Lower leg skin (tissue), 3 donors: ENCODE measurements at regions not wholly inside any gene's neighbourhood (a gene's known extent, or its start where the extent isn't known, plus 50 kb on each side); places are given as distances from the start of the nearest gene placed in this dataset.

Experiments used
- POLR2A ChIP-seq, 2 donors: fragments of 450-650 bp; IDR thresholded peaks; one replicate each; pipeline ENCODE4 v1.6.1; 2016 to 2017; ENCODE audit warnings: antibody characterized with exemption in 2 of 2, mild to moderate bottlenecking in 1 of 2, moderate library complexity in 1 of 2
- TF ChIP-seq, protein P1 (sequence below), 3 donors: fragments of 450-650 bp; IDR thresholded peaks; one replicate each; pipeline ENCODE4 v1.5.1; 2016; ENCODE audit warnings: antibody characterized with exemption in 3 of 3, mild to moderate bottlenecking in 3 of 3, moderate library complexity in 2 of 3

DNA sequence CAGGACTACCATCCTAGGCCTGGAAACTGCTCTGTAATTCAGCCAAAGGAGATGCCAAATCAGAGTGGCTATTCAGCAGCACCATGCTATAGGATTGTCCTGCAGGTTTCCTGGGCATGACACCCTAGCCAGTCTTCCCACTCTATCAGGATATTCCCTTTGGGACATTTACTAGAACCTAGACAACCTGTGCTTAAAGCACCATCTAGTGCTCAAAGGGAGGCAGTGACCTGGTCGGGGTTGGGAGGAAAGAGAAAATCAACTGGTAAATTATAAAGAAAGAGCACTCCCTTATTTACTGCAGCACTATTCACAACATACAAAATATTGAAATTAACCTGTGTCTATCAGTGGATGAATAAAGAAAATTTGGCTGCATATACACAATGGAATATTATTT lies 67.2 kb upstream of the SMLR1 start:
- TF ChIP-seq, protein P1, sequence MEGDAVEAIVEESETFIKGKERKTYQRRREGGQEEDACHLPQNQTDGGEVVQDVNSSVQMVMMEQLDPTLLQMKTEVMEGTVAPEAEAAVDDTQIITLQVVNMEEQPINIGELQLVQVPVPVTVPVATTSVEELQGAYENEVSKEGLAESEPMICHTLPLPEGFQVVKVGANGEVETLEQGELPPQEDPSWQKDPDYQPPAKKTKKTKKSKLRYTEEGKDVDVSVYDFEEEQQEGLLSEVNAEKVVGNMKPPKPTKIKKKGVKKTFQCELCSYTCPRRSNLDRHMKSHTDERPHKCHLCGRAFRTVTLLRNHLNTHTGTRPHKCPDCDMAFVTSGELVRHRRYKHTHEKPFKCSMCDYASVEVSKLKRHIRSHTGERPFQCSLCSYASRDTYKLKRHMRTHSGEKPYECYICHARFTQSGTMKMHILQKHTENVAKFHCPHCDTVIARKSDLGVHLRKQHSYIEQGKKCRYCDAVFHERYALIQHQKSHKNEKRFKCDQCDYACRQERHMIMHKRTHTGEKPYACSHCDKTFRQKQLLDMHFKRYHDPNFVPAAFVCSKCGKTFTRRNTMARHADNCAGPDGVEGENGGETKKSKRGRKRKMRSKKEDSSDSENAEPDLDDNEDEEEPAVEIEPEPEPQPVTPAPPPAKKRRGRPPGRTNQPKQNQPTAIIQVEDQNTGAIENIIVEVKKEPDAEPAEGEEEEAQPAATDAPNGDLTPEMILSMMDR (IDR thresholded peaks at IDR 0.05), result no peak
- no peak for TF ChIP-seq POLR2A (IDR thresholded peaks at IDR 0.05)
